ENCODE measurements at regions not wholly inside any gene's neighbourhood (a gene's known extent, or its start where the extent isn't known, plus 50 kb on each side); places are given as distances from the start of the nearest gene placed in this dataset.
"Not testable (repeated sequence)": the region's sequence is repeated elsewhere in the genome, so short reads cannot be mapped to it uniquely, and the experiment has no call there.

DNA sequence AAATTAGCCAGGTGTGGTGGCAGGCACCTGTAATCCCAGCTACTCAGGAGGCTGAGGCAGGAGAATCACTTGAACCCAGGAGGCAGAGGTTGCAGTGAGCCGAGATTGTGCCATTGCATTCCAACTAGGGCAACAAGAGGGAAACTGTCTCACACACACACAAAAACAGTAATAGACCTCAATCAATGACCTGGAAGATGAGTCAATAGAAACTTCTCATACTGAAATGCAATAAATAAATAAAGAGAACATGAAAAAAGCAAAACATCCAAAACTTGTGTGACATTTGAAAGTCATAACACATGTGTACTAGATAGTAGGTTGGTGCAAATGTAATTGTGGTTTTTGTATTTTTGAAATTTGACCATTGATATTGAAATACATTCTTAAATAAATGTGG is 1338.5 kb downstream of the AMY1C start:
- TF ChIP-seq, protein P1, sequence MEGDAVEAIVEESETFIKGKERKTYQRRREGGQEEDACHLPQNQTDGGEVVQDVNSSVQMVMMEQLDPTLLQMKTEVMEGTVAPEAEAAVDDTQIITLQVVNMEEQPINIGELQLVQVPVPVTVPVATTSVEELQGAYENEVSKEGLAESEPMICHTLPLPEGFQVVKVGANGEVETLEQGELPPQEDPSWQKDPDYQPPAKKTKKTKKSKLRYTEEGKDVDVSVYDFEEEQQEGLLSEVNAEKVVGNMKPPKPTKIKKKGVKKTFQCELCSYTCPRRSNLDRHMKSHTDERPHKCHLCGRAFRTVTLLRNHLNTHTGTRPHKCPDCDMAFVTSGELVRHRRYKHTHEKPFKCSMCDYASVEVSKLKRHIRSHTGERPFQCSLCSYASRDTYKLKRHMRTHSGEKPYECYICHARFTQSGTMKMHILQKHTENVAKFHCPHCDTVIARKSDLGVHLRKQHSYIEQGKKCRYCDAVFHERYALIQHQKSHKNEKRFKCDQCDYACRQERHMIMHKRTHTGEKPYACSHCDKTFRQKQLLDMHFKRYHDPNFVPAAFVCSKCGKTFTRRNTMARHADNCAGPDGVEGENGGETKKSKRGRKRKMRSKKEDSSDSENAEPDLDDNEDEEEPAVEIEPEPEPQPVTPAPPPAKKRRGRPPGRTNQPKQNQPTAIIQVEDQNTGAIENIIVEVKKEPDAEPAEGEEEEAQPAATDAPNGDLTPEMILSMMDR (conservative IDR thresholded peaks at IDR 0.05; ENCODE audit: low read depth, low read length), result no peak
- no peak overlapping the region for H3K4me3 ChIP-seq (ENCODE audit: low read depth, low read length)
- no peak for DNase-seq (ENCODE audit: low read depth)

DNA sequence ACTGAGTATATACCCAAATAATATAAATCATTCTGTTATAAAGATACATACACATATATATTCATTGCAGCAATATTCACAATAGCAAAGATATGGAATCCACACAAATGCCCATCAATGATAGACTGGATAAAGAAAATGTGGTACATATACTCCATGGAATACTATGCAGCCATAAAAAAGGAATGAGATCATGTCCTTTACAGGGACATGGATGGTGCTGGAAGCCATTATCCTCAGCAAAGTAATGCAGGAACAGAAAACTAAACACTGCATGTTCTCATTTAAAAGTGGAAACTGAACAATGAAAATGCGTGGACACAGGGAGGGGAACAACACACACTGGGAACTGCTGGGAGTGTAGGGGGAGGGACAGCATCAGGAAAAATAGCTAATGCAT is 1344.2 kb downstream of the AMY1C start:
- DNase-seq (ENCODE audit: low read depth); H3K4me3 ChIP-seq (ENCODE audit: low read depth, low read length): not testable (repeated sequence)

DNA sequence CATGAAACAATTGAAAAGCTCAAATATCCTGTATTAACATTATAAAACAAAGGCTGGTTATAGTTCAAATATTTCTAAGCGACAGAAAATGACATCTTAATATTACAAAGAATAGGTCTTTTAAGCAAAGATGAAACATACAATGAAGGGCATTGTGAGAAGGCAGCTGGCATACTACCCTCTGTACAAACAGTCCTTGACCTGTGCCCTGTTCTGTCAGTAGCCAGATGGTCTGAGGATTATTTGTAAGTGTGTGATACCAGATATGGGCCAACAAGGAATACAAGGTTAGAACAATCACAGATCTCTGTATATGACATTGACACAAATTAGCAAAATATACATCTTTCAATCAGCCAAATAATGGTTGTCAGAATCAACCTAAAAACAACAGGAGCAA is 1350.4 kb downstream of the AMY1C start:
- DNase-seq (ENCODE audit: low read depth), result no peak
- no peak overlapping the region for H3K4me3 ChIP-seq (ENCODE audit: low read depth, low read length)
- TF ChIP-seq, protein P1 (conservative IDR thresholded peaks at IDR 0.05; ENCODE audit: low read depth, low read length), result no peak

DNA sequence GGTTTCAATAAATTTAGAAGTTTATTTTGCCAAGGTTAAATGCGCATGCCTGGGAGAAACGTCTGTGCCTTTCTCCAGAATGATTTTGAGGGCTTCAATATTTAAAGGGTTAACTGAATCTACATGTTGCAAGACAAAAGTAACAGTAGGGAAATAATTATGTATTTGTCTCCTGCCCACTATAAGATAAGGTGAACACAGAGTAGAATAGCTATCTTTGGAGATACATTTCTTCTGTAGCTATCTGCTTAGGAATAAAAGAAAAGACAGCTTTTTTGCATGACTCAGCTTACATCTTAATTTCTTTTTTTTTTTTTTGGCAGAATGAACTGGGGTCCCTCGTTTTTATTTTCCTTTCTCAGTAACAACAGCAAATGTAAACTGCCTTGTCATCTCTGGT is 1351.6 kb downstream of the AMY1C start:
- TF ChIP-seq, protein P1 (conservative IDR thresholded peaks at IDR 0.05; ENCODE audit: low read depth, low read length), result no peak
- no peak for DNase-seq (ENCODE audit: low read depth)
- no peak overlapping the region for H3K4me3 ChIP-seq (ENCODE audit: low read depth, low read length)

DNA sequence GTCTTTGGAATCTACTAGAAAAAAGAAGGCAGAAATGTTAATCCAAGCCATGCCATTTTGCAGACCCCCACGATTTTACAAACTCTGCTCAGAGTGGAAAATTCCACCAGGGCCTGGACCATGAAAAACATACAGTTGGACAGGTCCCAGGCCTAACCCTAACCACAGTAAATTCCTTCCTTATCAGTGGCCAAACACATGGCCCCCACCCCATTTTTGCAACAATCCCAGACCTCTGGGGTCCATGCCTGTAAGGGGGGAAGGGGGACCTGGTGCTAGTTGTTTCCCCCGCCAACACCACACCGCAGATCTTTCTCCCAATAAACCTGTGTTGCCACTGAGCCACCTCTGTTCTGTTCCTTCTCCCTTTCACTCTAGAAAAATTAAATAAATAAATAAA is 1352.7 kb downstream of the AMY1C start:
- TF ChIP-seq, protein P1 (conservative IDR thresholded peaks at IDR 0.05; ENCODE audit: low read depth, low read length), result no peak
- H3K4me3 ChIP-seq (ENCODE audit: low read depth, low read length), result no peak overlapping the region
- no peak for DNase-seq (ENCODE audit: low read depth)

DNA sequence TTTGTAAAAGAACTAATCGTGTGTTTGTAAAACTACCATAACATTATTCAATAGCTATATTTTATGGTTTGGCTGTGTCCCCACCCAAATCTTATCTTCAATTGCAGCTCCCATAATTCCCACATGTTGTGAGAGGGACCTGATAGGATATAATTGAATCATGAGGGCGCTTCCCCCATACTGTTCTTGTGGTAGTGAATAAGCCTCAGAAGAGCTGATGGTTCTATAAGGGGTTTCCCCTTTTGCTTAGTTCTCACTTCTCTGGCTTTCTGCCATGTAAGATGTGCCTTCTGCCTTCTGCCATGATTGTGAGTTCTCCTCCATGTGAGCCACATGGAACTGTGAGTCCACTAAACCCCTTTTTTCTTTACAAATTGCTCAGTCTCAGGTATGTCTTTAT is 1372.3 kb downstream of the AMY1C start:
- TF ChIP-seq, protein P1 (conservative IDR thresholded peaks at IDR 0.05; ENCODE audit: low read depth, low read length), result no peak
- DNase-seq (ENCODE audit: low read depth), result no peak
- no peak overlapping the region for H3K4me3 ChIP-seq (ENCODE audit: low read depth, low read length)

DNA sequence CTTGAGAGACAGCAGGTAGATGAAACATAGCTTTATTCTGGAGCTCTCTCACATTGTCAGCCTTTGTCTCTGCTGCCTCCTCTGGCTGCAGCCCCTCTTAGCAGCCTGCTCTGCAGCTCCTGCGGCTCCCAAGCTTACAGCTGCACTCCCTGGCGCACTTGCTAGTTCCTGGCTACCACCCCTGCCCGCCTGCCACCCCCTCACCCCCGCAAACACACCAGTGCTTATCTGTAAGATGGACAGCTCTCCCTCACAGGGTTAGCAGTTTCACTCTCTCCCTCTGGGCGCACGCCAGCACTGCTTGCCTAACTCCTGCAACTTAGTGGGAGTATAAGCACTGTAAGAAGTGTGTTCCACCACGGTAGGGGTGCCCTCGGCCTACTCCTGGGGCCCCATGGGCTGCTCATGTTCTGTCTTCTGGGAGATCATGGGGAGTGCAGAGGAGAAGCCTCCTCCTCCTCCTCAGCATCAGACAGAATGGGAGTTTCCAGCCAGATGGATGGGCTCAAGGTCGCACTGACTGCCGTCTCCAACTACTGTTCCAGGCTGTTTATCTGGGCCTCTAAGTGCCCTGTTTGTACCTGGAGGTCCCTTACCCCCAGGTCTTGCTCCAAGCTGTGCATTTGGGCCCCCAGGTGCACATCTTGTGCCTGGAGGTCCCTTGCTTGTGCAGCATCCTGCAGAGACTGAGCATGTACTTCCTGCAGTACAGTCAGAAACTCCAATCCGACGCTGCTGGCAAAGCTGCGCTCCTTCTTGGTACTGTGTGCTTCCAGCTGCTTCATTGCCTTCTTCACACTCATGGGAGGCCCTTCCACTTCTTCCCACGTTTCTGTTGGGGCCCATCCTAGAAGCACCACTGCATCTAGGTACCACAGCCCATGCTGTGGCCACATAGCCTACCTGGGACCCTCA is 1388.1 kb downstream of the AMY1C start:
- no peak overlapping the region for H3K4me3 ChIP-seq (ENCODE audit: low read depth, low read length)

More for the DNA sequence above, 1388.1 kb downstream of the AMY1C start:
- TF ChIP-seq, protein P1 (conservative IDR thresholded peaks at IDR 0.05; ENCODE audit: low read depth, low read length), result no peak
- no peak for DNase-seq (ENCODE audit: low read depth)

Data from choroid plexus epithelial cell (primary cell).